ENCODE measurements at regions not wholly inside any gene's neighbourhood (a gene's known extent, or its start where the extent isn't known, plus 50 kb on each side); places are given as distances from the start of the nearest gene placed in this dataset.

DNA sequence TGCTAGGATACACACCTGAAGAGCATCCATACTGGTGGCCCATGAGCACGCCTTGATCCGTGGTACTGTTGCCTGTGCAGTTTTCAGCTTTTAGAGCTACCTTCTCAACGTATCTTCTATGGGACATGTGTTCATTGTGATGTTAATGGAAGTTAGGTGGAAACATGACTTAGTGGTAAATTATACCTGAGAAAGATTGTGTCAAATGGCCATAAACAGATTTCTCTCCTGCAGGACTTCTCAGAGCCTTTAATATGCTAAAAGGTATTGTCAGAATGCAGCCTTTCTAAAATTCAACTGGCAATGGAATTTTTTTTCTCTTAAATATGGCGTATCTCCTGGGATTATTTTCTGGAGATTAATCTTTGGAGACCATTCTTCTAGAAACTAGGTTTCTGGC, 148.5 kb downstream of the CDC5L start:
- no peak for DNase-seq
- Histone ChIP-seq H2AFZ (ENCODE audit: low read length) (no peak overlapping the region), H3K9ac (ENCODE audit: low read length) (no peak overlapping the region), H3K36me3 (ENCODE audit: insufficient read depth, low read length) (no peaks in the 10 kb centered on the region), H3K4me3 (ENCODE audit: low read length) (no peak overlapping the region), H3K4me2 (ENCODE audit: low read depth, low read length, poor library complexity, severe bottlenecking) (no peak overlapping the region), H3K27ac (ENCODE audit: low read length) (no peak overlapping the region), H3K79me2 (ENCODE audit: low read length) (no peaks in the 10 kb centered on the region), H3K4me1 (ENCODE audit: low read length) (no peaks in the 10 kb centered on the region), H3K27me3 (ENCODE audit: low read length) (no peaks in the 10 kb centered on the region), H3K9me3 (ENCODE audit: low read length) (no peaks in the 10 kb centered on the region), H3K9me2 (replicated peaks; ENCODE audit: insufficient read depth, low read length) (no peaks in the 10 kb centered on the region), H4K20me1 (ENCODE audit: insufficient read depth, low read depth, low read length) (no peaks in the 10 kb centered on the region)

DNA sequence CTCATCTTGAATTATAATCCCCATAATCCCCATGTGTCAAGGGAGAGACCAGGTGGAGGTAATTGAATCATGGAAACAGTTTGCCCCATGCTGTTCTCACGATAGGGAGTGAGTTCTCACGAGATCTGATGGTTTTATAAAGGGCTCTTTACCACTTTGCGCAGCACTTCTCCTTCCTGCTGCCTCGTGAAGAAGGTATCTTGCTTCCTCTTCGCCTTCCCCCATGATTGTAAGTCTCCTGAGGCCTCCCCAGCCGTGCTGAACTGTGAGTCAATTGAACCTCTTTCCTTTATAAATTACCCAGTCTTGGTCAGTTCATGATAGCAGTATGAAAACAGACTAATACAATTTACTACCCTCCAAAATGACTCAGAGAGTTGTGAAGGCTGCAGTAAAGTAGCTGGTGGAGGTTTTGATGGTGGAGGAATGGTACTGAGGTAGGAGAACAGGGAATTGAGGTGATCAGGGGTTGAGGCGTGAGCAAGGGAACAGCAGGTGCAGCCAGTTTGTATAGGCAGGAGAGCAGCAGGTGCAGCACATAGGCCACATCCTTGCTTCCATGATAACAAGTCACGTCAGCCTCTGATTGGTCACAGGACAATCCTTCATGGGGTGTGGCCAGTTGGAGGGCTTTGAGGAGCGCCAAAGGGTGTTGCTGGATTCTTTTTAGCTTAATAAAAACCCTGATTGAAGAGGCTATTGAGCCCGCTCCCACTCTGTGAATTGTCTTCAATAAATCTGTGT, 150.0 kb downstream of the CDC5L start:
- Histone ChIP-seq H3K36me3 (ENCODE audit: insufficient read depth, low read length) (no peaks in the 10 kb centered on the region), H3K9me2 (replicated peaks; ENCODE audit: insufficient read depth, low read length) (no peaks in the 10 kb centered on the region), H2AFZ (ENCODE audit: low read length) (no peak overlapping the region), H3K9me3 (ENCODE audit: low read length) (no peaks in the 10 kb centered on the region), H3K27ac (ENCODE audit: low read length) (no peak overlapping the region), H3K27me3 (ENCODE audit: low read length) (no peaks in the 10 kb centered on the region), H3K79me2 (ENCODE audit: low read length) (no peaks in the 10 kb centered on the region), H3K4me1 (ENCODE audit: low read length) (no peaks in the 10 kb centered on the region), H3K4me2 (ENCODE audit: low read depth, low read length, poor library complexity, severe bottlenecking) (no peak overlapping the region), H3K4me3 (ENCODE audit: low read length) (no peak overlapping the region), H4K20me1 (ENCODE audit: insufficient read depth, low read depth, low read length) (no peaks in the 10 kb centered on the region), H3K9ac (ENCODE audit: low read length) (no peak overlapping the region)
- no peak for DNase-seq

DNA sequence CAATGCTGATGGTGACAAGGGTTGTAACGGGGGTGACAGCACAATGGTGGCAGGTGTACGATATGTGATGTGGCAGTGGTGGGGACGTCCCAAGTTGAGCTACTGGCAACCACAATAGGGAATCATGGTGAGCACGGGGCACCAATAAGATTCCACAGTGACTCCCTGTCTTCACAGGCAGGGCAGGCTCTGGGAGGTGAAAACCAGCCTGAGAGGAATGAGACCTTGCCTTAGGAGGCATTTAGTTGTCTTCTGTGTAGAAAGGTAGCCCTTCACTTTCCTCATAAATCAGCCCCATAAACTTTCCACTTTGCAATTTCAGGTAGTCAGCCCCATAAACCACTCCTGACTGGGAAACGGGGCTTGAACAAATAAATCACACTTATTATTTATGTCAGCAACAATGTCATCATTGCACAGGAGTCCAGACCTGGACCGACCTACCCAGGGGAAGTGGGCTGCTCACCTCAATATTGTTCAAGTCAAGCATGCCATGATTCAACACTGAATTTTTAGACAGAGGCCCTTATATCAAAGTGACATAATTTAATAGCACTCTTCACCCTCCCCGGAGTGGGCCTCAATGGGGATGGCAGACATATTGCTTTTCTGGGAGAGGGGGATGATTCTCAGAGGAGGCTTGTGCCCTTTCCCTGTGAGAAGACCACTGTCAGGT, 150.8 kb downstream of the CDC5L start:
- Histone ChIP-seq H3K27ac (ENCODE audit: low read length) (no peak overlapping the region), H3K4me3 (ENCODE audit: low read length) (no peak overlapping the region), H3K79me2 (ENCODE audit: low read length) (no peaks in the 10 kb centered on the region), H4K20me1 (ENCODE audit: insufficient read depth, low read depth, low read length) (no peaks in the 10 kb centered on the region), H2AFZ (ENCODE audit: low read length) (no peak overlapping the region), H3K27me3 (ENCODE audit: low read length) (no peaks in the 10 kb centered on the region), H3K4me2 (ENCODE audit: low read depth, low read length, poor library complexity, severe bottlenecking) (no peak overlapping the region), H3K4me1 (ENCODE audit: low read length) (no peaks in the 10 kb centered on the region), H3K9me3 (ENCODE audit: low read length) (no peaks in the 10 kb centered on the region), H3K36me3 (ENCODE audit: insufficient read depth, low read length) (no peaks in the 10 kb centered on the region), H3K9ac (ENCODE audit: low read length) (no peak overlapping the region), H3K9me2 (replicated peaks; ENCODE audit: insufficient read depth, low read length) (no peaks in the 10 kb centered on the region)
- DNase-seq: no peak

DNA sequence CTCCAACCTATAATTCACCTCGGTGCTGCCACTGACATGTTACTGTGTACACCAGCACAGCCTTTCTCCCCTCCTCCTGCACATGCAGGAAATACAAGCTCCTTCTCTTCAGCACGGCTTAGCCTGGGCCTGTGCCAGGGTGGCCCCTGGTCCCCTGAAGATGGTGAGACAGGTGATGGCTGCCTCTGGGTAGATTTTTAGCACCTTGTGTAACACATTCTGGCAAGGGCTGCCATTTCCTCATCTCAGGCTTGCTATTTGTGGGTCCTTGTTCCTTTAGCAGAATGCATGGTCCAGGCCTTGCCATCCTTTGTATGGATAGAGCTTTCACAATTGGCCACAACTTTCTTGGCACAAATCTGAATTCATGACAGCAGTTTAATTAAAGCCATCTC, 151.3 kb downstream of the CDC5L start:
- no peak overlapping the region for H3K4me3 ChIP-seq (ENCODE audit: low read length)
- H3K27ac ChIP-seq (ENCODE audit: low read length): no peak overlapping the region
- no peak for DNase-seq
- H3K4me2 ChIP-seq (ENCODE audit: low read depth, low read length, poor library complexity, severe bottlenecking): no peak overlapping the region
- no peaks in the 10 kb centered on the region for H3K4me1 ChIP-seq (ENCODE audit: low read length)
- no peaks in the 10 kb centered on the region for H3K27me3 ChIP-seq (ENCODE audit: low read length)
- no peaks in the 10 kb centered on the region for H3K79me2 ChIP-seq (ENCODE audit: low read length)
- no peak overlapping the region for H2AFZ ChIP-seq (ENCODE audit: low read length)
- H3K9me2 ChIP-seq (replicated peaks; ENCODE audit: insufficient read depth, low read length): no peaks in the 10 kb centered on the region
- H3K36me3 ChIP-seq (ENCODE audit: insufficient read depth, low read length): no peaks in the 10 kb centered on the region
- no peak overlapping the region for H3K9ac ChIP-seq (ENCODE audit: low read length)
- H3K9me3 ChIP-seq (ENCODE audit: low read length): no peaks in the 10 kb centered on the region
- no peaks in the 10 kb centered on the region for H4K20me1 ChIP-seq (ENCODE audit: insufficient read depth, low read depth, low read length)

DNA sequence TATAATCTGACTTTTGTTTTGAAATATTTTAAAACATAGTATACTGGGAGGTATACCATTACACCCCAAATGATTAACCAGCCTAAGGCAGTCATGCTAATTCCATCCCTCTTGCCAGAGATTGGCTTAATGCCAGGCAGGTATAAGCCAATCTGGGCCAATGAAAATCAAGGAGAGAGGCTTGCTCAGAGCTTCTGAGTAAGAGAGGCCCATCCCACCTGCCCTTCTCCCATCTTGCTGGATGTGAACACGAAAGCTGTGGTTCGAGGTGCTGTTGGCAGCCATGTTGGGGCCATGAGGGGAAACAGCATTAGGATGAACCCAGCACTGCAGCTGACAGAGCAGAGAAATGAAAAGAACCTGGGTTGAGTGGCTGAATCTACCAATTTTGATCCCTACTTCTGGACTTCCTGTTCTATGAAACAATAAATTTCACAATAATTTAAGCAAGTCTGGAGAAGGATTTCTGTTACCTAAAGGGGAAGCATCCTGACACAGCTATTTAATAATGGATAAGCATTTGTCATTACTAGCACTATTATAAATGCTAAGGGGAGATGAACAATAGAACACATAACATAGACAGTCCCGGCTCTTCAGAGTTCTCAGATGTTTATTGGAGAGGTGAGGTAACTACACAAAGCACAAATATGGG, 152.3 kb downstream of the CDC5L start:
- no peaks in the 10 kb centered on the region for H3K9me3 ChIP-seq (ENCODE audit: low read length)
- no peak overlapping the region for H3K4me3 ChIP-seq (ENCODE audit: low read length)
- no peaks in the 10 kb centered on the region for H3K36me3 ChIP-seq (ENCODE audit: insufficient read depth, low read length)
- H4K20me1 ChIP-seq (ENCODE audit: insufficient read depth, low read depth, low read length): no peaks in the 10 kb centered on the region
- no peak for DNase-seq
- H3K4me1 ChIP-seq (ENCODE audit: low read length): no peaks in the 10 kb centered on the region
- no peak overlapping the region for H3K27ac ChIP-seq (ENCODE audit: low read length)
- H3K9ac ChIP-seq (ENCODE audit: low read length): no peak overlapping the region
- H3K79me2 ChIP-seq (ENCODE audit: low read length): no peaks in the 10 kb centered on the region
- H3K27me3 ChIP-seq (ENCODE audit: low read length): no peaks in the 10 kb centered on the region
- no peaks in the 10 kb centered on the region for H3K9me2 ChIP-seq (replicated peaks; ENCODE audit: insufficient read depth, low read length)
- no peak overlapping the region for H2AFZ ChIP-seq (ENCODE audit: low read length)
- no peak overlapping the region for H3K4me2 ChIP-seq (ENCODE audit: low read depth, low read length, poor library complexity, severe bottlenecking)

DNA sequence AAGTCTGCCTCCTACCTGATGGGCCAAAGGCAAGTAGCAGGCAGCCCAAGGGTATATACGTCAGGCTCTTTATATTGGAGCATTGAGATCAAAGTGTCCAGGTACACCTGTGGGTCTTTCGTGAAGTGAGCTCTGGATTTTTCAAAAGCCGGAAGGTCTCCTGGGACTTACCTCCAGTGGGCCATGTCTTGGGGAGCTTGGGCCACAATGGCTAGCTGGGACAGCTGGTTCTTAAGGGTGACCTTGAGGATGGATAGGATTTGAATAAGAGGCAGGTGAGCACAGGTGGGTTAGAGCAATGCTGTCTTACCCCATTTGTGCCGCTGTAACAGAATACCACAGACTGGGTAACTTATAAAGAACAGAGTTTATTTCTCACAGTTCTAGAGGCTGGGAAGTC, 153.4 kb downstream of the CDC5L start:
- DNase-seq: no peak
- Histone ChIP-seq H3K9me2 (replicated peaks; ENCODE audit: insufficient read depth, low read length) (no peaks in the 10 kb centered on the region), H3K9ac (ENCODE audit: low read length) (no peak overlapping the region), H3K27me3 (ENCODE audit: low read length) (no peaks in the 10 kb centered on the region), H3K36me3 (ENCODE audit: insufficient read depth, low read length) (no peaks in the 10 kb centered on the region), H4K20me1 (ENCODE audit: insufficient read depth, low read depth, low read length) (no peaks in the 10 kb centered on the region), H2AFZ (ENCODE audit: low read length) (no peak overlapping the region), H3K4me1 (ENCODE audit: low read length) (no peaks in the 10 kb centered on the region), H3K27ac (ENCODE audit: low read length) (no peak overlapping the region), H3K4me3 (ENCODE audit: low read length) (no peak overlapping the region), H3K79me2 (ENCODE audit: low read length) (no peaks in the 10 kb centered on the region), H3K9me3 (ENCODE audit: low read length) (no peaks in the 10 kb centered on the region), H3K4me2 (ENCODE audit: low read depth, low read length, poor library complexity, severe bottlenecking) (no peak overlapping the region)

DNA sequence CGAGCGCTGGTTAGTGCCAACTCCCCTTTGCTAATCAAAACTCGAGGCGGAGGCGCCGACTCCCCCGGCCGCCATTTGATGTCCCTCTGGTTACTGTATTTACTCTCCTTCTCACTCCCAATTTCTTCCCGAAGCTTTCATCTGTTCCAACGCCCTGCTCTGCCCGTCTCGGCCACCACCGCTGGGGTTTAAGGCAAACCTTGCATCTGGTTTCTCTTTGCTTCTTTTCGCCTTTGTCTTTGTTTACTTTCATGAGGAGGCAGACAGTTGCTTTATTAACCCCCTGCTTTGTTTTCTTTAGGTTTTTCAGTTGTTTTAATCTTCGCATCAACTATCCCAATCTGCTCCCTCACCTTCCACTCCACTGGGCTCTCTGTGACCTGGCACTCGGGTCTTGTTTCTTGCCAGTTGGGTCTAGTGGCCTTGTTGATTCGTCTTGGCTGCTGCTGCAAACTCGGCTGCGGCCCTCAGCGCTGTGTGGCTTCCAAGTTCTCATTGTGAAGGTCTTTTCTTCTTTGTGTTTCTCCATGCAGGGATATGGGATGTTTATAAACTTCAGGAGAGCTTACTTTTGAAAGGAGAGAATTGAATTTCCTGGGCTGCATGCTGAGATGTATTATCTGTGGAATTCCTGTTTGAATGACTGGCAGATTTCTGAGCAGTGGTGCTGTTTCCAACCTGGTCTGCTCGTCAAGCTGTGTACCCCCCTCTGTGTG, 155.1 kb downstream of the CDC5L start:
- Histone ChIP-seq H4K20me1 (ENCODE audit: insufficient read depth, low read depth, low read length) (no peaks in the 10 kb centered on the region), H3K27ac (ENCODE audit: low read length) (no peak overlapping the region), H3K9me2 (replicated peaks; ENCODE audit: insufficient read depth, low read length) (no peaks in the 10 kb centered on the region), H3K4me2 (ENCODE audit: low read depth, low read length, poor library complexity, severe bottlenecking) (no peak overlapping the region), H3K4me1 (ENCODE audit: low read length) (no peaks in the 10 kb centered on the region), H3K27me3 (ENCODE audit: low read length) (no peaks in the 10 kb centered on the region), H2AFZ (ENCODE audit: low read length) (no peak overlapping the region), H3K9ac (ENCODE audit: low read length) (no peak overlapping the region), H3K79me2 (ENCODE audit: low read length) (no peaks in the 10 kb centered on the region), H3K9me3 (ENCODE audit: low read length) (no peaks in the 10 kb centered on the region), H3K4me3 (ENCODE audit: low read length) (no peak overlapping the region), H3K36me3 (ENCODE audit: insufficient read depth, low read length) (no peaks in the 10 kb centered on the region)
- no peak for DNase-seq

DNA sequence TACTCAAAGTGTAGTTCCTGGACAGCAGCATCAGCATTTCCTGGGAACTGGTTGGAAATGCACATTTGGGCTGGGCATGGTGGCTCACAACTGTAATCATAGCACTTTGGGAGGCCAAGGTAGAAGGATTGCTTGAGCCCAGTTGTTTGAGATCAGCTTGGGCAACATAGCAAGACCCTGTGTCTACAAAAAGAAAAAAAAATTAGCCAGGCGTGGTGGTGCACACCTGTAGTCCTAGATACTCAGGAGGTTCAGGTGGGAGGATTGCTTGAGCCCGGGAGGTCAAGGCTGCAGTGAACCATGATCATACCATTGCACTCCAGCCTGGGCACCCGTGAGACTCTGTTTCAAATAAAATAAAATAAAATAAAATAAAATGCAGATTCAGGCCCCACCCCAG, 156.2 kb downstream of the CDC5L start:
- H3K9ac ChIP-seq (ENCODE audit: low read length): no peak overlapping the region
- H3K4me2 ChIP-seq (ENCODE audit: low read depth, low read length, poor library complexity, severe bottlenecking): no peak overlapping the region
- no peak overlapping the region for H3K4me3 ChIP-seq (ENCODE audit: low read length)
- H3K27me3 ChIP-seq (ENCODE audit: low read length): no peaks in the 10 kb centered on the region
- no peaks in the 10 kb centered on the region for H3K4me1 ChIP-seq (ENCODE audit: low read length)
- H3K9me3 ChIP-seq (ENCODE audit: low read length): no peaks in the 10 kb centered on the region
- H4K20me1 ChIP-seq (ENCODE audit: insufficient read depth, low read depth, low read length): no peaks in the 10 kb centered on the region
- no peak overlapping the region for H2AFZ ChIP-seq (ENCODE audit: low read length)
- DNase-seq: no peak
- H3K27ac ChIP-seq (ENCODE audit: low read length): no peak overlapping the region
- H3K79me2 ChIP-seq (ENCODE audit: low read length): no peaks in the 10 kb centered on the region
- H3K9me2 ChIP-seq (replicated peaks; ENCODE audit: insufficient read depth, low read length): no peaks in the 10 kb centered on the region
- no peaks in the 10 kb centered on the region for H3K36me3 ChIP-seq (ENCODE audit: insufficient read depth, low read length)
